ENCODE measurements at regions not wholly inside any gene's neighbourhood (a gene's known extent, or its start where the extent isn't known, plus 50 kb on each side); places are given as distances from the start of the nearest gene placed in this dataset.

DNA sequence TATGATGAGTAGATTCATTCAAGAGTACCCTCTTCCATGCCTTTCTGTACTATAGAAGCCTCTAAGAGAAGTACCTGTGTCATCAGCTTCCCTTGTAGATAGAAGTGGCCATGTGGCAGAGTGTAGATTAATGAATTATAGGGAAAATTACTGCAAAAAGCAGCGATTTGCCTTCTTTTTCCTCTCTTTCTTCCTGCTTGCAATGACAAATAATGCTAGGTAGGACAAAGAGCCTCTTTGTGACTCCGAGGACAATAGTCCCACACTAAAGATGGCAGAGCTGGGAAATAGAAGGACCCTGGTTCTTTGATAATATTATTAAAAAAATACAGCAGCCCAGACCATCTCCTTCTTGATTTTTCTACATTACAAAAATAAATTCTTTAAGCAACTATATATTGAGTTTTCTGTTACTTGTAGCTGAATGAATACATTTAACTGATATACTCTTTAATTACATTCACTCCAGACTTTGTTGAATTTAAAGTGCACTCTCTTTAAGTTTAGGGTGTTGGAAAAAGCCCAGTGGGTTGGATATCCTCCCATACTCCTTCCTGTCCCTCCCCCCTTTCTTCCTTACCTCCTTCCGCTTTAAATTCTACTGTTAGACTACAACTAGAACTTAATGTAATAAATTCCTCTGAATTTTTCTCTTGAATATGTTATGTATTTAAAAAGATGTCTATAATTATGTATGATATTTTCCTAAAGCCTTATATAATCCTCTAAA lies 198.2 kb upstream of the APP start:
- TF ChIP-seq CTCF (IDR thresholded peaks at IDR 0.05; ENCODE audit: insufficient read depth, low read length) (no peak), SPI1 (IDR thresholded peaks at IDR 0.05; ENCODE audit: borderline replicate concordance, low read depth) (no peak), POLR2AphosphoS5 (IDR thresholded peaks at IDR 0.05; ENCODE audit: low read depth) (no peak), REST (IDR thresholded peaks at IDR 0.05; ENCODE audit: insufficient replicate concordance, low read depth) (no peak)

All from HL-60 (cell line).